ENCODE measurements at regions not wholly inside any gene's neighbourhood (a gene's known extent, or its start where the extent isn't known, plus 50 kb on each side); places are given as distances from the start of the nearest gene placed in this dataset.

DNA sequence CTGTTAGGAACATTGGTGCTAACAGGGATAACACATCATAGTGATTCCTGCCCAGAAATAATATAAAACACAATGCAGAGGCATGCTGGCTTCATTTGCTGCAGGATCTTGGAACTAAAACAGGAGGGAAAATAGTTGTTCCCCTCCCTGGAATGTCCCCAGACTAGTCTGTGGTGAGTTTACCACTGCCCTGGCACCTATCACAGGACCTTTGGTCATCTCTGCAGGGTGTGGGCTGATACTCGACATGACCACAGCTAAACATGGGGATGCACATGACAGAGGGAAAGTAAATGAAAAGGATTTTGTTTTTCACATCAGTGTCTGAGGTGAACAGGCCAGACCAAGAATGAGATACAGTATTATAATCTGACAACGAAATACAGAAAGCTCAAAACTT, 160.2 kb upstream of the DKK2 start:
- Histone ChIP-seq H3K9ac (ENCODE audit: low read depth in 1 of 2, low read length in 2 of 2) (no peak overlapping the region), H3K27me3 (ENCODE audit: control insufficient read depth in 1 of 2, insufficient read depth in 2 of 2, low read length in 2 of 2) (no peaks in the 10 kb centered on the region), H3K4me3 (ENCODE audit: low read depth in 1 of 2, low read length in 2 of 2) (no peak overlapping the region), H3K27ac (ENCODE audit: low read depth, low read length) (no peak overlapping the region), H3K9me3 (ENCODE audit: control insufficient read depth in 1 of 2, low read length in 2 of 2) (no peaks in the 10 kb centered on the region), H3K4me1 (ENCODE audit: control insufficient read depth in 1 of 2, insufficient read depth in 2 of 2, low read length in 2 of 2) (no peaks in the 10 kb centered on the region), H3K36me3 (ENCODE audit: control insufficient read depth in 1 of 2, insufficient read depth in 2 of 2, low read length in 2 of 2) (no peaks in the 10 kb centered on the region)

DNA sequence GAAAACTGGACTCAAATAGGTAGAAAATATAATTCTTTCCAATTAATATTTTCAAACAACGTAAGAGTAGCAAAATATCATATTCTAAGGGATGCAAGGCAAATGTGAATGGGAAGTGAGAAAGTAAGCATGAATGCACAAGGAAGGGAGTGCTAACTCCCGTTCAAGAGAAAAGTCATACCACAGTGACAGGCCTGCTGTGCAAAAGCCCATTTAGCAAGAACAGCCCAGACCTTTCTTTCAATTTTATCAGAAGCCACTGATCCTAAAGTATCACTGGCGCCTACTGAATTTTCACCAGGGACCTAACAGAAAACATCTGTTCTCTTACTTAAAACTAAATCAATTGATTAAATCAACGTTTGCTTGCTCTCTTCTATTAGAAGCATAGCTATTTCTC, 157.9 kb upstream of the DKK2 start:
- H3K4me1 ChIP-seq (ENCODE audit: control insufficient read depth in 1 of 2, insufficient read depth in 2 of 2, low read length in 2 of 2) = no peaks in the 10 kb centered on the region
- no peak overlapping the region for H3K4me3 ChIP-seq (ENCODE audit: low read depth in 1 of 2, low read length in 2 of 2)
- H3K27ac ChIP-seq (ENCODE audit: low read depth, low read length) = no peak overlapping the region
- no peaks in the 10 kb centered on the region for H3K9me3 ChIP-seq (ENCODE audit: control insufficient read depth in 1 of 2, low read length in 2 of 2)
- no peak overlapping the region for H3K9ac ChIP-seq (ENCODE audit: low read depth in 1 of 2, low read length in 2 of 2)
- H3K36me3 ChIP-seq (ENCODE audit: control insufficient read depth in 1 of 2, insufficient read depth in 2 of 2, low read length in 2 of 2) = no peaks in the 10 kb centered on the region
- H3K27me3 ChIP-seq (ENCODE audit: control insufficient read depth in 1 of 2, insufficient read depth in 2 of 2, low read length in 2 of 2) = no peaks in the 10 kb centered on the region

DNA sequence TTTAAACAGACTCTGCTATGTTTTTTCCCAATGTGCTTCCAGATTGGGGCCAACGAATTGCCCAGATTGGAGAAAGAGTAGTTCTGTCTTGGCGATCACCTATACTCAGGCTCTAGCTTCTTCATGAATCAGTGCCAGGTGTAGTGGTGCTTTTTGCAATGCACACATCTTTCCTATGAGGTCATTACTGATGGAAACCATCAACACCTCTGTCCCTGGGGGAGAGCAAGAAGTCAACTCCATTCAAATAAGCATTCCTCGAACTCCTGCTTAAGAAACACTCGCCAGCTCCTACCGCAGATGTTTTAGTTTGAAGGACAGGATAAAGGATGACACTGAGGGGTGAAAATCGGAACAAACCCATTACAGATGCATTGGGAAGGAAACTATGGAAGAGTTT, 156.5 kb upstream of the DKK2 start:
- Histone ChIP-seq H3K9me3 (ENCODE audit: control insufficient read depth in 1 of 2, low read length in 2 of 2) (no peaks in the 10 kb centered on the region), H3K4me1 (ENCODE audit: control insufficient read depth in 1 of 2, insufficient read depth in 2 of 2, low read length in 2 of 2) (no peaks in the 10 kb centered on the region), H3K36me3 (ENCODE audit: control insufficient read depth in 1 of 2, insufficient read depth in 2 of 2, low read length in 2 of 2) (no peaks in the 10 kb centered on the region), H3K27ac (ENCODE audit: low read depth, low read length) (no peak overlapping the region), H3K4me3 (ENCODE audit: low read depth in 1 of 2, low read length in 2 of 2) (no peak overlapping the region), H3K9ac (ENCODE audit: low read depth in 1 of 2, low read length in 2 of 2) (no peak overlapping the region), H3K27me3 (ENCODE audit: control insufficient read depth in 1 of 2, insufficient read depth in 2 of 2, low read length in 2 of 2) (no peaks in the 10 kb centered on the region)

GRCh38 chr4:107187091-107187490, 151.0 kb upstream of the DKK2 start:
- no peaks in the 10 kb centered on the region for H3K4me1 ChIP-seq (ENCODE audit: control insufficient read depth in 1 of 2, insufficient read depth in 2 of 2, low read length in 2 of 2)
- no peak overlapping the region for H3K4me3 ChIP-seq (ENCODE audit: low read depth in 1 of 2, low read length in 2 of 2)
- H3K27me3 ChIP-seq (ENCODE audit: control insufficient read depth in 1 of 2, insufficient read depth in 2 of 2, low read length in 2 of 2) = no peaks in the 10 kb centered on the region
- no peak overlapping the region for H3K9ac ChIP-seq (ENCODE audit: low read depth in 1 of 2, low read length in 2 of 2)
- H3K36me3 ChIP-seq (ENCODE audit: control insufficient read depth in 1 of 2, insufficient read depth in 2 of 2, low read length in 2 of 2) = no peaks in the 10 kb centered on the region
- H3K27ac ChIP-seq (ENCODE audit: low read depth, low read length) = no peak overlapping the region
- no peaks in the 10 kb centered on the region for H3K9me3 ChIP-seq (ENCODE audit: control insufficient read depth in 1 of 2, low read length in 2 of 2)

- Histone ChIP-seq H3K4me1 (ENCODE audit: control insufficient read depth in 1 of 2, insufficient read depth in 2 of 2, low read length in 2 of 2) (no peaks in the 10 kb centered on the region), H3K9me3 (ENCODE audit: control insufficient read depth in 1 of 2, low read length in 2 of 2) (no peaks in the 10 kb centered on the region), H3K27ac (ENCODE audit: low read depth, low read length) (no peak overlapping the region), H3K36me3 (ENCODE audit: control insufficient read depth in 1 of 2, insufficient read depth in 2 of 2, low read length in 2 of 2) (no peaks in the 10 kb centered on the region), H3K4me3 (ENCODE audit: low read depth in 1 of 2, low read length in 2 of 2) (no peak overlapping the region), H3K9ac (ENCODE audit: low read depth in 1 of 2, low read length in 2 of 2) (no peak overlapping the region), H3K27me3 (ENCODE audit: control insufficient read depth in 1 of 2, insufficient read depth in 2 of 2, low read length in 2 of 2) (no peaks in the 10 kb centered on the region)
Measured at GRCh38 chr4:107183155-107183774, 147.2 kb upstream of the DKK2 start.

GRCh38 chr4:107182347-107182746, 146.2 kb upstream of the DKK2 start:
- no peak overlapping the region for H3K4me3 ChIP-seq (ENCODE audit: low read depth in 1 of 2, low read length in 2 of 2)
- H3K27ac ChIP-seq (ENCODE audit: low read depth, low read length) = no peak overlapping the region
- H3K36me3 ChIP-seq (ENCODE audit: control insufficient read depth in 1 of 2, insufficient read depth in 2 of 2, low read length in 2 of 2) = no peaks in the 10 kb centered on the region
- no peaks in the 10 kb centered on the region for H3K9me3 ChIP-seq (ENCODE audit: control insufficient read depth in 1 of 2, low read length in 2 of 2)
- no peaks in the 10 kb centered on the region for H3K4me1 ChIP-seq (ENCODE audit: control insufficient read depth in 1 of 2, insufficient read depth in 2 of 2, low read length in 2 of 2)
- H3K27me3 ChIP-seq (ENCODE audit: control insufficient read depth in 1 of 2, insufficient read depth in 2 of 2, low read length in 2 of 2) = no peaks in the 10 kb centered on the region
- no peak overlapping the region for H3K9ac ChIP-seq (ENCODE audit: low read depth in 1 of 2, low read length in 2 of 2)

DNA sequence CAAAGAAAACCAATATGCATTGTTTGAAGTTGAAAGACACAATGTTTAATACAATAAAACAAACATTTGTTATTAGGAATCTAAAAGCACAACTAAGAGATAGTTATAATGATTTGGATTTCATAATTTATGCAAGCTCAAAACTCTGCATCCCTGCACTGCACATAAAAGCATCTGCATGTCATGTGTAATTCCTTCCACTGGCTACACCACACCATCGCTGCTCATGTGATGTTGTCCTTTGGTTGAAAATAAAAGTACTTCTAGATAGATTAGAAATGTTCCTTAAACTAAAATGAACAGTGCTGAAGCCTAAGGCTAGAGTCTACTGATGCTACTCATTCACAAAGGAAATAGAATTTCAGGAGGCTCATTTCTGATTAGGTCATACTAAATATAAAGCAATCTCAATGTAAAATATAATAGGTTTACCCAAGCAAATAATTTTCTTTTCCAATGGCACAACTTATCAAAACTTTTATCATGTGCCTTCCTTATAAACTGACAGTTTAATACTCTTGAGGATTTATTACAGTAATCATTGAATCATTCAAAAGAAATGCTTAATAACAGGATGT, 130.8 kb upstream of the DKK2 start:
- Histone ChIP-seq H3K9me3 (ENCODE audit: control insufficient read depth in 1 of 2, low read length in 2 of 2) (peaks cover 0 to 4% of the 10 kb centered on the region in 2 donors), H3K9ac (ENCODE audit: low read depth in 1 of 2, low read length in 2 of 2) (no peak overlapping the region), H3K4me1 (ENCODE audit: control insufficient read depth in 1 of 2, insufficient read depth in 2 of 2, low read length in 2 of 2) (no peaks in the 10 kb centered on the region), H3K27ac (ENCODE audit: low read depth, low read length) (no peak overlapping the region), H3K27me3 (ENCODE audit: control insufficient read depth in 1 of 2, insufficient read depth in 2 of 2, low read length in 2 of 2) (no peaks in the 10 kb centered on the region), H3K4me3 (ENCODE audit: low read depth in 1 of 2, low read length in 2 of 2) (no peak overlapping the region), H3K36me3 (ENCODE audit: control insufficient read depth in 1 of 2, insufficient read depth in 2 of 2, low read length in 2 of 2) (no peaks in the 10 kb centered on the region)

GRCh38 chr4:107166181-107166580, 130.1 kb upstream of the DKK2 start:
- Histone ChIP-seq H3K9ac (ENCODE audit: low read depth in 1 of 2, low read length in 2 of 2) (no peak overlapping the region), H3K9me3 (ENCODE audit: control insufficient read depth in 1 of 2, low read length in 2 of 2) (peaks cover 0 to 4% of the 10 kb centered on the region in 2 donors), H3K4me1 (ENCODE audit: control insufficient read depth in 1 of 2, insufficient read depth in 2 of 2, low read length in 2 of 2) (no peaks in the 10 kb centered on the region), H3K27ac (ENCODE audit: low read depth, low read length) (no peak overlapping the region), H3K27me3 (ENCODE audit: control insufficient read depth in 1 of 2, insufficient read depth in 2 of 2, low read length in 2 of 2) (no peaks in the 10 kb centered on the region), H3K36me3 (ENCODE audit: control insufficient read depth in 1 of 2, insufficient read depth in 2 of 2, low read length in 2 of 2) (no peaks in the 10 kb centered on the region), H3K4me3 (ENCODE audit: low read depth in 1 of 2, low read length in 2 of 2) (no peak overlapping the region)

DNA sequence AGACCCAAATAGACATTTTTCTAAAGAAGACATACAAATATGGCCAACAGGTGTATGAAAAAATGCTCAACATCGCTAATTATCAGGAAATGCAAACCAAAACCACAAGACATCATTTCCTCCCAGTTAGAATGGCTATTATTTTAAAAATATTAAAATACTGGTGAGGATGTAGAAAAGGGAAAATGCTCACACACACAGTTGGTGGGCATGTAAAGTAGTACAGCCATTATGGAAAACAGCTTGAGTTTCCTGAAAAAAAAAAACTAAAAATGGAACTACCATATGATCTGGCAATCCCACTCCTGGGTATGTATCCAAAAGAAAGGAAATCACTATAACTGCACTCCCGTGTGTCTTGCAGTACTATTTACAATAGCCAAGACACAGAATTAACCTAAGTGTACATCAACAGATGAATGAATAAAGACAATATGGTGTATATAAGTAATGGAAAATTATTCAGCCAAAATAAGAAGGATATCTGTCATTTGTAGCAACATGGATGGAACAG, 128.9 kb upstream of the DKK2 start:
- Histone ChIP-seq H3K4me1 (ENCODE audit: control insufficient read depth in 1 of 2, insufficient read depth in 2 of 2, low read length in 2 of 2) (no peaks in the 10 kb centered on the region), H3K9ac (ENCODE audit: low read depth in 1 of 2, low read length in 2 of 2) (no peak overlapping the region), H3K4me3 (ENCODE audit: low read depth in 1 of 2, low read length in 2 of 2) (no peak overlapping the region), H3K27me3 (ENCODE audit: control insufficient read depth in 1 of 2, insufficient read depth in 2 of 2, low read length in 2 of 2) (no peaks in the 10 kb centered on the region), H3K9me3 (ENCODE audit: control insufficient read depth in 1 of 2, low read length in 2 of 2) (peaks cover 0 to 4% of the 10 kb centered on the region in 2 donors), H3K27ac (ENCODE audit: low read depth, low read length) (no peak overlapping the region), H3K36me3 (ENCODE audit: control insufficient read depth in 1 of 2, insufficient read depth in 2 of 2, low read length in 2 of 2) (no peaks in the 10 kb centered on the region)

- Histone ChIP-seq H3K4me3 (ENCODE audit: low read depth in 1 of 2, low read length in 2 of 2) (no peak overlapping the region), H3K9ac (ENCODE audit: low read depth in 1 of 2, low read length in 2 of 2) (no peak overlapping the region), H3K4me1 (ENCODE audit: control insufficient read depth in 1 of 2, insufficient read depth in 2 of 2, low read length in 2 of 2) (no peaks in the 10 kb centered on the region), H3K27ac (ENCODE audit: low read depth, low read length) (no peak overlapping the region), H3K36me3 (ENCODE audit: control insufficient read depth in 1 of 2, insufficient read depth in 2 of 2, low read length in 2 of 2) (no peaks in the 10 kb centered on the region), H3K9me3 (ENCODE audit: control insufficient read depth in 1 of 2, low read length in 2 of 2) (no peaks in the 10 kb centered on the region), H3K27me3 (ENCODE audit: control insufficient read depth in 1 of 2, insufficient read depth in 2 of 2, low read length in 2 of 2) (no peaks in the 10 kb centered on the region)
Measured at GRCh38 chr4:107156443-107156842, 120.3 kb upstream of the DKK2 start.

All from duodenal mucosa (tissue), 2 donors.